Head of caudate nucleus (tissue), 42 donors: ENCODE measurements at regions not wholly inside any gene's neighbourhood (a gene's known extent, or its start where the extent isn't known, plus 50 kb on each side); places are given as distances from the start of the nearest gene placed in this dataset.
A peak's percentile ranks its signal among the peaks of the same experiment; 100 is the strongest.

Experiments
- DNase-seq, 42 donors: peaks; one replicate each; pipeline versions ENCODE4 v3.0.0 to v3.0.0-alpha.2; 2020 to 2021; ENCODE audit warnings: mixed read lengths in 7 of 42
- intact Hi-C: fragments of 100-400 bp; cut with DNase I; formaldehyde crosslinking; loops from one replicate; pipeline ENCODE4 v1.15.0; 2022

DNA sequence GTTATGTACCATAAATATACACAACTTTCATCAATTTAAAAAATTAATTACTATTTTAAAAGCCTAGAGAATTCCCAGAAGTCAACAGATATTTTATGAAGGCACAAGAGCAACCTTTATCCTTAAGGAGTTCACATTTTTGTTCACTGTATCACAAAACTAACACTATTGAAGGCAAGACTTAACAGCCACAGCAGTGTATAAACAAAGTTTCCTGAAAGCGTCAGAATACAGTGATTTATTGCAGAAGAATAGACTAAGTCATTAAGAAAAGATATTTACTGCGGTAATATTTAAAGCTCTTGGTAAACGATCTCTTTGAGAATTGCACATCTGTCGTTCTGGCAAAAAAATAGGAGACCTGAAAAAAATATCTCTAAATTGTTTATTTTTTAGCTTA is 419.3 kb upstream of the NBEA start:
- no peak for DNase-seq

DNA sequence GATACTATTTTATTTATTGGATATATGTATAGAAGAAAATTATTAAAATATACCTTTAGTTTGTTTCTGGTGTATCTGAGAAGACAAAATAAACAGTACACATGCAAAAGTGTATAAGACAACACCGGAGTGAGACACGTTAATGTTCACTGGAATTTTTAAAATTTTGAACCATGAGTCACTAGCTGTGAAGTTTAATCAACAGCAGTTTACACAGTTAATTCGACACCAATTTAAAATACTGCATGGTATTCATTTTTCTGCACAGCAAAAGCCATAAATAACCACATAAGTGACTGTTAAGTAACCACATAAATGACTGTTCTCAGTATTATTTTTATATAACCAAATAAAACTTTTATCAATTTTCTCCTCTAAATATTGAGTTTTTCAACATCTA is 418.7 kb upstream of the NBEA start:
- intact Hi-C loops = no loop called here

More for the DNA sequence above, 419.3 kb upstream of the NBEA start:
- intact Hi-C loops = no loop called here

DNA sequence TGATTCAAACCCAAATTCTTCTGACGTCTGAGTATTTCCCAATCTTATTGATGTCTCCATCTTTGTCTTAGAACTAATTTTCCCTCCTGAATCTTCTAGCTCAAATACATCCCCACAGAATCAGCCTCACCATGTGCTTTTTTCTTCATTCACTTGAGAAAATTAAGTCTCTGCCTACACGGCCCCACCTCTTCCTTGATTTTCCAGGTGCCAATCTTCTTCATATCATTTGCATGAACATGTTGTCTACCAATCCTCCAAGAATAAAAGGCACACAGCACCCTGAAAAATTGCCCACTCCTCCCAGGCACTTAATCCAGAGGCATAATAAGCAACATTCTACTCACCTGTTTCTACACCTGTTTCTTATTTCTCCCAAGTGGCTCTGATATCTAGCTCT is 408.1 kb upstream of the NBEA start:
- peak in 27 of 42 donors; percentile 1 to 75 (median 32) for DNase-seq
- intact Hi-C loops = no loop called here

More for the DNA sequence above, 418.7 kb upstream of the NBEA start:
- no peak for DNase-seq

DNA sequence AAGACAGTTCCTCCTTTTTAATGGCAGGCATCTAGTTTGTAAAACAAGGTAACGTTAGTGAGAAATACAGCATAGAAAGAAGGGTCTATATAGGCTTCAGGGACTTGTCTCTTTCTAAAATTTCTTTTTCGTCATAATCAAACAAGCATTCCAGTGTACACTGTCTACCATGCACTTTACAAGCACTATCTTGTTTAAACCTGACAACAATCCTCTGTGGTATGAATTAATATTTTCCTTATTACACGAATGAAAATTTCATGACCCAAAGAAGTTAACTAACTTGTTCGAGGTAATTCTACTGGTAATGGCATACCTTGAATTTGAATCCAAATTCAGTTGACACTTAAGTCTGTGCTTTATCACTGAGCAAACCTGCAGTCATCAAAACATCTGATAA is 399.7 kb upstream of the NBEA start:
- no peak for DNase-seq
- intact Hi-C loops = no loop called here

DNA sequence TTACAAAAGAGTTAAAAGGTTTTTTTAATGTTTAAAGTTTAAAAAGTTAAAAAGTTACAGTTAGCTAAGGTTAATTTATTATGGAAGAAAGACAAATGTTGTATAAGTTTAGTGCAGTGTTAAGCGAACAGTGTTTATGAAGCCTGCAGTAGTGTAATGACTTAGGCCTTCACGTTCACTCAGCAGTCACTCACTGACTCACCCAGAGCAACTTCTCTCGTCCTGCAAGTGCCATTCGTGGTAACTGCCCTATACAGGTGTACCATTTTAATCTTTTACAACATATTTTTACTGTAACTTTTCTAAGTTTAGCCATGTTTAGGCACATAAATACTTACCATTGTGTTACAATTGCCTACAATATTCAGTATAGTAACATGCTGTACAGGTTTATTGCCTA is 398.2 kb upstream of the NBEA start:
- DNase-seq = no peak
- intact Hi-C loops = no loop called here

DNA sequence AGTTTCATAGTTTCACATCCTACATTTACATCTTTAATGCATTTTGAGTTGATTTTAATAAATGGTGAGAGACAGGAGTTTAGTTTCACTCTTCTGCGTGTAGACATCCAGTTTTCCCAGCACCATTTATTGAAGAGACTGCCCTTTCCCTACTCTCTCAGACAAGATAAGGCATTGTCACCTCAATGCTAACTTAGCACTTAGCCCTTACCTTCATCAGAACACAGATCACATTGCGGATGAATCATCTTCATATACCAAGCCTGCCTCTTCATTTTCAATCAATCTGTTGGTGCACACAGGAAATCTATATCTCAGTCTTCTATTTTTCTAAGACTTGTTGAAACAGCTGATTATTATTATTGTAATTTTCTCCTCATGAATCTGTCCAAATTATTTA is 396.6 kb upstream of the NBEA start:
- intact Hi-C loops = no loop called here
- DNase-seq = no peak

DNA sequence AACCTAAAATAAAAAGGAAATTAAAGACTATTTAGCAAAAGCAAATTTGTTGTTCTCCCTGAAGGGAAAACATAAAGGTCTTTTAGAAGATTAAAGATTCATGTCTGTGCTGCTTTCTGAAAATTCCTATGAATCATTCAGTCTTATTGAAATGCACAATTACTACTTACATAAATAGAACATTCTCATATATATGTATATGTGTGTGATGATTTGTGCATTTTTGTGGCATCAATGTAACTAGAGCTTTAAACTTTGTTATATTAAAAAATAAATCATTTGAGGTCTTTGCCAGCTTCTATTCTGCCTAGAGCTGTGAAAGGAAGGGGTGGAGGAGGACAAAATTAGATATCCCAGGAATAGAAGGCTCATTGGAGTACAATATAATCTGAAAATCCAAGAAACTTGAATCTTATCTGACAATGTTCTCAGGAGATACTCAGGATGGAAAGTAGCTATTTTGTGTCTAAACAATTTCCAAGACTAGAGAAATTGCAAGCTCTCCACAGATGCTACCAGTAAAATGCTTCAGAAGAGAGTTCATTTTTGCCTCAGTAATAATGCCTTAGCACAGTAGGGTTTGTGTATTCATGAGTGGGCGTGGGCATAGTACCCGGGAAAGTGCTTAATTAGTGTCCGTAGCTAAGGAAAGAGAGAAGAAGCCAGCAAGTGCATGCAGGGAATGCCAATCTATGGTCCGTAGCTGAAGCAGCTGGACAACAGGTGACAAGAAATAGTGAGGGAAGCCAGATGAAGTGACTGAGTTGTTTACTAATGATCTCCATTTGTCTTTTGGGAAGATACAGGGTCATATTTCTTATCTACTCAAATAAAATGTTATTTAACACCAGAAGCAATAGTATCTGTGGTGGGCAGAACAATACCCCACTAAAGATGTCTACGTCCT is 395.5 kb upstream of the NBEA start:
- intact Hi-C loops = no loop called here
- peak in 1 of 42 donors; percentile 19 for DNase-seq

DNA sequence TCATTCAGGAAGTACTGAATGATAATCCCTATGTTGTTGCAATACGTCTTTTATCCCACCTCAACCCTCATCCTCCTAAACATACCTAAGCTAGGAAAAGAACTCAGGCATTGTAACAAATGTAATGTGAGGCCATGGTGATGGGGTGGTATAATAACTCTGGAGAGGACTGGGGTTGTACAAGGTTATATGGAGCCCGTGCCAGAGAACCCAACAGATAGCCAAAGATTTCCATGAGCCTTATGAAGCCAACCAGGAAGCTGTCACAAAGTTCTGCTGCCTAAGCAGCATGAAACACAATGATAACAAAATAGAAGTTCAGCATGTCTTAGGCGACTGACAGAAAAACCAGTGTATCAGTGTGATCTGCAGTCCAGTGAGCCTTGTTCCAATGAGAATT is 394.1 kb upstream of the NBEA start:
- intact Hi-C loops = no loop called here
- DNase-seq = no peak

DNA sequence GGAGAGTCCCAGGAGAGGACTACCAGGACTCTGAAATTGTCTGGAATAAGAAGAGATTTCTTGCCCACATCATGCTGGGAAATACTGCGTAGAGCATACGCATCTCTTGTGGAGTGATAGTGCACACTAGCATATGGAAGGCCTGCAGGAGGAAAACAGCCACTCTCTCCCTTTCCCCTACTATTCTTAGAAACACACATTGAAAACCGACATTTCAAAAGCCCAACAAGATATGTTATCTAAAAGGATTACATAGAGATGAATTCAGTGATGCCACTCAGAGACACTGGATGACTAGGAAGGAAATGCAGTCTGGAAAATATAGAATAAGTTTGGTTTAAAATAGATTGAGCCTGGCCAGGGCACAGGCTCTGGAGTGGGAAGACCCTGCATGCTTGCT is 388.7 kb upstream of the NBEA start:
- intact Hi-C loops = no loop called here

DNA sequence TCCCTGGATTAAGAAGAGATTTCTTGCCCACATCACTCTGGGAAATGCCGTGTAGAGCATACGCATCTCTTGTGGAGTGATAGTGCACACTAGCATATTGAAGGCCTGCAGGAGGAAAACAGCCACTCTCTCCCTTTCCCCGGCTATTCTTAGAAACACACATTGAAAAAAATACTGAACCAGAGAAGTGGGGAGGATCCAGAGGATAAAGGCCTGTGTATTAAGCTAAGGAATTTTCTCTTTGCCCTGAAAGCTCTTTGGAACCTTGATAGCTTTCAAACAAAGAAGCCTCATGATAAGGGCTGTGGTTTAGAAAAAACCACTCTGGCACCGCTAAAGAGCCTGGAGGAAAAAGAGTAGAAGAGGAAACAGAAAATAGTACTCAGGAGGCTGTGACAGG is 386.1 kb upstream of the NBEA start:
- intact Hi-C loops = no loop called here

More for the DNA sequence above, 388.7 kb upstream of the NBEA start:
- DNase-seq = no peak

DNA sequence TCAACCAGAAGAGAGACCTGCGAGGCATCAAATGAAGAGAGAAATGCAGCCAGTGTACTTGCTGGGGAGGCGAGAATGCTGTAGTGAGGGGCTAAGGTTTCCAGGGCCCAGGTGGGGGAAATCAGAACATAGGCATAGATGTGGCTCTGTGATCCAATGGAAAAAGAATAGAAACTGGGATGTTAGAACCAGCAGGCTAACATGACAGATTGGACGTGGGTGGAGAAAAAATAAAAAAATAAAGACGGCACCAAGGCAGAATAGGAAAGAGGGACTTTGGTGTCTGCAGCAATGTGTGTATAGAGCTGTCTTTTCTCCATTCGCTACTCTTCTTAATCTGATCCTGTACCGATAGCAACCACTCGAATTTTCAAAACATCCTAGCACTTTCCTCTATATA is 381.0 kb upstream of the NBEA start:
- no peak for DNase-seq
- intact Hi-C loops = no loop called here

More for the DNA sequence above, 386.1 kb upstream of the NBEA start:
- no peak for DNase-seq

DNA sequence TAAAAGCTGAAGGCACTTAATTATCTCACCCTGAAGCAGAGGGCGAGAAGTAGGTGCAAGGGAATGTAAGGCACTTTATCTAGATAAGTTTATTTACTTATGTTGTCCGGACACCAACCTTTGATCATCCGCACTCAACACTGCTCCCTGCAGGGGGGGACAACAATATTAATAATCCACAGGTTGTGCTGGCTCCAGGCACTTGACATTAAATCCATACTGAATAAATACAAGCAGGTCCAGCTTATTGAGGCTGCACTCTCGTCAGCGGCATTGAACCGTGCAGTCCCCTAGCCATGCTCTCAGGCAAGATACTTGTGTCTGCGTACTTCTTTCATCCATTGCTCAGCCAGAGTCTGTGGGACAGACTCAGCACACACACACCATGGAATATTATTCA is 374.5 kb upstream of the NBEA start:
- no peak for DNase-seq
- intact Hi-C loops = no loop called here

DNA sequence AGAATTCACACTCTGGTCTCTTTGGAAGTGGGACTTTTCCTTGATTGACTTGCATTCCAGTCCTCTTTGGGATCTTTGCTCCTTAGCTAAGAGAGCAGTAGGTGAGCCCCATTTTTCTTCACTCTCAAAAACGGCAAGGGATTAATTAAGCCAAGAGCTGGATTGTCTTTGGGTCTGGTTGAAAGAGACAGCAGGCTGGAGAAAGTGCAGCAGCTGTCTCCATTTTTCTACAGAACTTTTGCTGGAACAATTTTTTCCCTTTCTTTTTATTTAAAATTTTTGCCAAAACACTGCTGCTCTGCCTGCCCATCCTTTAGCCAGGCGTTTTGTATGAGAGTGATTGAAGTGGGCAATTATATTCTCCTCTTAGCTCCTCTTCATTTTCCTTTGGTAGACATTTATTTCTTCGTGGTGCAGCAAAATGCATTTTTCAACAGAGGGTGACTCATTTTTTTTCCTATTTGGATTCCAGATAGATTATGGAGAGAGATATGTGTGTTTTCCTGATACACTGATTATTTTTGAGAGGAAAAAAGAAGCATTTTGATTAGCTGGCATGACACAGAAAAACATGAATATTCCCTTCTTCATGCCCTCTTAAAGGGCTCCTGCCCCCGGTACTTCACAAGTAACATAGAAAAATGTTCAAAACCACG is 371.2 kb upstream of the NBEA start:
- no peak for DNase-seq
- intact Hi-C loops = no loop called here

DNA sequence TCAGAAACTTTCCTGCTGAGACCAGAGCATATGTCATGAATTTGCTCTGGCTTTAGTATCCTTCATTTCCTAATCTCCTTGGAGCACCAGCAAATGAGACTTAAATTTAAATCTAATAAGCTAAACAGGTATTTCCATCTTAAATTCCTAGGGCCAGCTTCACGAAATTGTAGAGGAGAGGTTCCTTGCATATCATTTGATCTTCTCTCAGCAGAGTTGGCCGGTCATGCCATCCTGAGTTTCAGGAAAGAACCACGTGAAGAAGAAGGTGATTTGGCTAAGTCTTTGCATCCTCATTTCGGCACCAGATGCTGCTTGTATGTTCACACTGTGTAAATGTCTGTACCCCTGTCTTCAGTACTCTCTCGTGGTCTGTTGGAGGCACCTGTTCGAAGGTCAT is 370.4 kb upstream of the NBEA start:
- no peak for DNase-seq

DNA sequence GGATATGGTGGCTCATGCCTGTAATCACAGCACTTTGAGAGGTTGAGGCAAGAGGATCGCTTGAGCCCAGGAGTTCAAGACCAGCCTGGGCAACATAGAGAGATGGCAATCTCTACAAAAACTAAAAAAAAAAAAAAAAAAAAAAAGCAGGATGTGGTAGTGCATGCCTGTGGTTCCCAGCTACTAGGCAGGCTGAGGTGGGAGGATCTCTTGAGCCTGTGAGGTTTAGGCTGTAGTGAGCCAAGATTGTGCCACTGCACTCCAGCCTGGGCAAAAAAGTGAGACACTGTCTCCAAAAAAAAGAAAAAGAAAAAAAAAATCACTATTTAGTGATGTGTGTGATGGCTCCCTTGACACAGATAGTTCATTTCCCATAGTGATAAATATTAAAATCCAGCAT is 365.0 kb upstream of the NBEA start:
- intact Hi-C loops = no loop called here
- no peak for DNase-seq

More for the DNA sequence above, 370.4 kb upstream of the NBEA start:
- intact Hi-C loops = no loop called here

DNA sequence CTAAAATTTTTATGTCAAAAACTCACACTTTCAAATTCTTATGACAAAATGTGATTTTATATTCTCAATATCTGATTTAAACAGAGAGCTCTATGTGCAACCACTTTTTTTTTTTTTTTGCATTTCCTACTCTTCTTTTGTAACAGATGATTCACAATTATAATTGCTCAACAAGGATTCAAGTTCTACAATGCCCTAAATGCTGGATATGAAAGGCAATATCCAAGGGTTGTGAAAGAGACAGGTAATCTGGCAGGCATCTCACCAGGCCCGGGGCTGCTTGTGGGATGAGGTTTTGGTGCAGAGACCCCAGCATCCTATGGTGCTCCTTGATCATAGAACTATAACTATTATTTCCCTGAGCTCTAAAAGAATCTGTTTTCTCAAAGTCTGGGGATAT is 363.6 kb upstream of the NBEA start:
- no peak for DNase-seq
- intact Hi-C loops = no loop called here

DNA sequence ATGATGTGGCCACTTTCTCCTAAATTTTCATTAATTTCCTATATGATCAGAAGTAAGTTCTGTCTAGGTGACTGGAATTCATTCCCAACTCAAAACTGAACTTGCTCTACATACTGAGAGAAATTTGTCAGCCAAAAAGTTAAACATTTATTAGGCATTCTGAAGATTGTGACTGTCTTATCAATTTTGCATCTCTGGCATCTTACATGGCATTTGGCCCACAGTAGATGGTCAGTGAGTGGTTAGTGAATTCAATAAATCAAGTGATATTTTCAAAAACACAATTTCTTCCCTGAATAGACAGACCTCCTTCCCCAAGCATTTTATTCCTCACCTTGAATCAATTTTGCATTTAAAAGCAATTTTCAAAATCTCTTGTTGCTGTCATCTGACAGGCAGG is 363.2 kb upstream of the NBEA start:
- intact Hi-C loops = no loop called here
- no peak for DNase-seq

DNA sequence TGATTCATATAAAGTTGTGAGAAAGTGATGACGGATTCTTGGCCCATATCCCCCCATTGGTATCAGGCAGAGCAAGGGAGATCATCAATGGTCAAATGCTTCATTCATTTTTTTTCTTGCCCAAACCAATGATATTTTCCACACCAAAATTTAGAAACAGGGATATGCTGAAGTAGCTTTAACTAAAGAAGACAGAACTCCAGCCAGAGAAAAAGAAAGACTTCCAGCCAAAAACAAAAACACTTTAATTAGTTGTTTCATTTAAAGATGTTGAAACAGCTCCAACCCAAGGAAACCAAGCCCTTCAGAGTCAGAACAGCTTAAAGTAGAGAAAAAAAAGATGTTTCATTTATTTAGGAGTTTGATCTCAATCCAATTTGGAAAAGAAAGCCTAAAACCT is 358.9 kb upstream of the NBEA start:
- no peak for DNase-seq
- intact Hi-C loops = no loop called here

DNA sequence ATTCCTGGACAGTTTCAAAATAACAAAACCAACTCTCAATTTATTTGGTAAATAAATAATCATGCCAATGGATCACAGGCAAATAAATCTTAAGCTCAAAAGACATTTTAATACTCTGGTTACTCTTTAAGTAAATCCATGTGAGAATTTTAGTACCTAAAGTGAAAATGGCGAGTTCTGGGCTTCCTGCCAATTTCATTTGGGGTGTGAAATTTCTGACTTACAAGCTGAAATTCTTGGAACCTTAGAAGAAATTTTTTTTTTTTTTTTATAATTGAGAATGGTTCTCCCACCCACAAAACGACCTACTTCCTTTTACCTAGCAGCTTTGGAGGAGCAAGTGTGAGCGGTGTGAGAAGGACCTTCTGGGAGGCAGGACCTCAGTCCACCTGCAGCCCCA is 354.5 kb upstream of the NBEA start:
- DNase-seq = peak in 19 of 42 donors; percentile 11 to 65 (median 32)
- intact Hi-C loops = no loop called here

DNA sequence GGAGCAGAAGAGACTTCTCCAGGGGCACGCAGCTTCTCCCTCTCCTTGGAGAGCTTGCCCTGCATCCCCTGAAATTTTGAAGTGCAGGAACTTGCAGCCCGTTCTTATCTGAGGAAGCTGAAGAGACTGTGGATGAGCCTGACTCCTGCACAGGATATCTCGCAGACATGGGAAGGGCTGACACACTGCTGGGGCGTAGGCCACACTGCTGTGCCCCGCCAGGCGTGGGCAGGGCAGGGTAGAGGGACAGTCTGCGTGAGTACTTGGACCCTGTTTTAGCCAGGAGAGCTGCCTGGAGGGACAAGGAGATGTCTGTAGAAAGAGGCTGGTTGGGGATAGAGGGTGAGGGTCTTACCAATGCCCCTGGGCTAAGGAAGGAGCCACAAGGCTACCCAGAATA is 353.7 kb upstream of the NBEA start:
- no peak for DNase-seq
- intact Hi-C loops = no loop called here

DNA sequence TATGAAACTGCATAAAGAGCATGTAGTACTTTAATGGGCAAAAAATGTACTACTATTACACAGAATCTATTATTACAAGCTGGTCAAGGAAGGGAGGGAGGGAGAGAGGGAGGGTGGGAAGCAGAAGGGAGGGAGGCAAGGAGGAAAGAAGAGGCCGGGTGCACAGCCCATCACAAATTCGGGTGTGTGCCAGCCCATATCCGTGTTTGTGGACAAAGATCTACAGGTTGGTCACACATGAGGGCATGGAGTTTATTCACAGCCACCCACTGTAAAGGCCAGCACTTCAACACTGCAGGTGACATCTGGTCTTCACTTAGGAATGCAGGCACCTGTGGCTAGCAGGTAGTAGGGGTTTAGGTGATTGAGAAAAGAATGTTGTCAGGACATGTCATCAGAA is 352.5 kb upstream of the NBEA start:
- intact Hi-C loops = no loop called here
- DNase-seq = no peak
